GM19463 (cell line): ENCODE measurements at regions not wholly inside any gene's neighbourhood (a gene's known extent, or its start where the extent isn't known, plus 50 kb on each side); places are given as distances from the start of the nearest gene placed in this dataset.

Experiments
- ATAC-seq: cut with Tn5 transposase; IDR thresholded peaks from one replicate; pipeline ENCODE4 v1.9.1; 2021; ENCODE audit warnings: mild to moderate bottlenecking, moderate library complexity; ENCODE audit not compliant: unreplicated experiment

- no peak for ATAC-seq
Measured at GRCh38 chr6:80667006-80667405, 560.5 kb downstream of the BCKDHB start.

DNA sequence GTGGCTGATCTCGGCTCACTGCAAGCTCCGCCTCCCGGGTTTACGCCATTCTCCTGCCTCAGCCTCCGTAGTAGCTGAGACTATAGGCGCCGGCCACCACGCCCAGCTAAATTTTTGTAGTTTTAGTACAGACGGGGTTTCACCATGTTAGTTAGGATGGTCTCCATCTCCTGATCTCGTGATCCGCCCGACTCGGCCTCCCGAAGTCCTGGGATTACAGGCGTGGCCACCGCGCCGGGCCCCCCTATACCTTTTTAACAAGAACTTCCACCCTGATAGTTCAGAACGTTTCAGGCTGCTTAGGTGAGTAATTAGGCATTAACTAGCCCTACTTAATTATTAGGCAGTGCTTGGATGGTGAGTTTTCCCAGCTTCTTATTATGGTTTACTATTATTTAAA lies 552.5 kb downstream of the BCKDHB start:
- no peak for ATAC-seq

GRCh38 chr6:80647156-80647555 lies 540.7 kb downstream of the BCKDHB start:
- ATAC-seq: no peak

DNA sequence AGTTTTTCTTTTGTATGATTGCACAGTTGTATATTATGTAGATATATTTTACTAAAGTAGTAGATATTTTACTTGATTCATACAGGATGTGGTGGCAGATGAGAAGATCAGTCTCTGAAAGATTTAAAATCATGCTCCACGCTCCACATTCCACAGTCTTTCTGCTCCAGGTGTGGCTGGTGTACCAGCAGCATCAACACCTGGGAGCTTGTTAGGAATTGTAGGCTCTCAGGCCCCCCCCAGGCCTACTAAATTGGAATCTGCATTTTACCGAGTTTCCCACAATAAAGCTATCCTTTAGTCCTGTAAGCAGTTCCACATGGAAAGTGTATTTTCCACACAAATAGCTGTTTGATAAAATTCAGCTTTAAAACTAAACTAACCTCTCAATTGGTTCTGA lies 537.4 kb downstream of the BCKDHB start:
- no peak for ATAC-seq

DNA sequence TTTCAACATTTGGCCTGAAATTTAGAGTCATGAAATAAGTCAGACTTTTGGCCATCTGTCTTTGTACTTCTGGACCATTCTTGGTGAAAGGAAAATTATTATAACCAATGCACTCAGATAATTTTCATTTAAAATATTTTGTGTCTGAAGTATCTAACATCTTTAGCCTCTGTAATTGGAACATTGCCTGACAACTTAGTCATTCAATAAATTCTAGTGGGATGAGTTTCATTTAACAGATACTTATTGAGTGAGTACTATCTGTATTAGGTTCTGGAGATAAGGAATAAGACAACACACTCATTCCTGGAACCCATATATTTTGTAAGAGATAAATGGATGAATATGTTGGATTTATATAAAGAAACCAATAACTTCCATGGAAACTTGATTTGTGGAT lies 536.0 kb downstream of the BCKDHB start:
- ATAC-seq: no peak

DNA sequence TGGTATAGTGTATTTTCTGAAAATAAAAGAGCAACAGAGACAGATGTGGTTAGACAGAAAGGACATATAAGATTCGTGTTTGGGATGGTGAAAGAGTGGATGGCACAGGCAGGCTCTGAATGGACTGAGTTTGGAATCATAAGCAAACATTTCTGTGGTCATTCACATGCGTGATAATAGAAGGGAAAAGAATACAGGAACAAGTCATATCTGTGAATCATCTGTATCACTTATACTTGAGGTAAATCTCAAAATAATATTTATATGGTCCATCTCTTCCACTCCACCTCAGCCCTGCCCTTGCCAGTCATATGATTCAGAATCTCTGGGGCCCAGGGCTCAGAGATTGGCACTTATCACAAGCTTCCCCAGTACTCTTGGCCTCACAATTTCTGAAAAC lies 535.1 kb downstream of the BCKDHB start:
- ATAC-seq: no peak

GRCh38 chr6:80640176-80640575 lies 533.7 kb downstream of the BCKDHB start:
- ATAC-seq: no peak

GRCh38 chr6:80639181-80639629 lies 532.7 kb downstream of the BCKDHB start:
- no peak for ATAC-seq

DNA sequence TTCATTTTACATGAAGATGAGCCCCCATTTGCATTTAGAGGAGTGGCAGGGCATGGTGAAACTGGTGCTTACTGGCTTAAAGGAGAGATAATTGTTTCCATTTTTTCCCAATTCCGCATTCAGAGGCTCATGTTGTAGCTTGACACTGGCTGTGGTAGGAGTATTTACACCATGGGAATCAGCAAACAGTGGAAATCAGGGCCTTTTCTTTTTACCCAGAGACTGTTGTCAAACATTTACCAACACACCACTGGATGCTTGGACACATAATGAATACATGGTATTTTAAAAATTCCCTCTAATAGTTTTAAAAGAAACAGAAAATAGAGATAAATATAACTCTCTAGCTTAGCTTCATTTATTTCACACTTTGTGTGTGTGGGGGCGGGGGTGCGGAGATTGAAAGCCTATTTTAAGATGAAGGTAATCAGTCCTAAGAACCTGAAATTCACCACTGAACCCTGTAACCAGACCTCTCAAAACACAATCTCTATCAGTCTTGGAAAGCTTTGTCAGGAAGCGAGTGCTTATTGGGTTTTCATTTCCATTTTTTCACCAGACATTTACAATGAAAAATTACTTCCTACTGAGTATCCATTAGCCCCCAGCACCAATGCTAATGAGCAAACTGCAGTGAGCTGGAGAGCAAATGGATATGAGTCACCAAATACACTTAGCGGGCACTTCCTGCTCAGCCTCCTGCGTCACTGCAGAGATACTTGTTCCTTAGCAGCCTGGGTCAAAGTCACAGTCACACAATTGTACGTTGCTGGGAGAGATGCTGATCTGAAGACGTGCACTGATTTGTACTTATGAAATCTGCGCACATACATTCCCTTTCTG lies 532.0 kb downstream of the BCKDHB start:
- peak; percentile 84 for ATAC-seq

- no peak for ATAC-seq
Measured at GRCh38 chr6:80637312-80637711, 530.8 kb downstream of the BCKDHB start.

DNA sequence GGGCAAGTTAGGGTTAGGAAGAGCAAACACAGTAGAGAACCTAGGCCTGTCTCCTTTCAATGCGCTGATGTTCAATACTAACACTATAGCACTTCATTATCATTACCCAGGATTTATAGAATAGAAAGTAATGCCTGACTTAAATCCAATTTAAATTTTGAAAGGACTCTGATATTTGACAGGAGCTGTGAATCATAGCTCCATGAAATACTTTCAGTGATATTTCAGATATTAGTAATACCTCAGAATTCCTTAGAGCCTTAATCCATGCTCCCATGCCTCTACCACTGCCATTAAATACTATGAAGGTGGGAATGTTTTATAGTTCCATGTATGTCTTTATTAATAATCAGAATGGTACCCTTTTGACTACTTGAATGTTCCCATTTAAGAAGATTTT lies 530.2 kb downstream of the BCKDHB start:
- ATAC-seq: no peak

- no peak for ATAC-seq
Measured at GRCh38 chr6:80633412-80633811, 526.9 kb downstream of the BCKDHB start.

DNA sequence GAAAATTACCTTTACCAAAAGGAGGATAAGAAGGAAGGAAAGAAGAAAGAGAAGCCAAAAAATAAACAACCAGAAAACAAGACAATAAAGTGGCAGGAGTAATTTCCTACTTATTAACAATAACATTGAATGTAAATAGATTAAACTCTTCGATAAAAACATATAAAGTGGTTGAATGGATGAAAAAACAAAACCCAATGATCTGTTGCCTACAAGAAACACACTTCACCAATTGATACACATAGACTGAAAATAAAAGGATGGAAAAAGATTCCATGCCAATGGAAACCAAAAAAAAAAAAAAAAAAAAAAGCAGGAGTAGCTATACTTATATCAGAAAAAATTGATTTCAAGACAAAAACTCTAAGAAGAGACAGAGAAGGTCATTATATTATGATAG lies 518.9 kb downstream of the BCKDHB start:
- no peak for ATAC-seq

DNA sequence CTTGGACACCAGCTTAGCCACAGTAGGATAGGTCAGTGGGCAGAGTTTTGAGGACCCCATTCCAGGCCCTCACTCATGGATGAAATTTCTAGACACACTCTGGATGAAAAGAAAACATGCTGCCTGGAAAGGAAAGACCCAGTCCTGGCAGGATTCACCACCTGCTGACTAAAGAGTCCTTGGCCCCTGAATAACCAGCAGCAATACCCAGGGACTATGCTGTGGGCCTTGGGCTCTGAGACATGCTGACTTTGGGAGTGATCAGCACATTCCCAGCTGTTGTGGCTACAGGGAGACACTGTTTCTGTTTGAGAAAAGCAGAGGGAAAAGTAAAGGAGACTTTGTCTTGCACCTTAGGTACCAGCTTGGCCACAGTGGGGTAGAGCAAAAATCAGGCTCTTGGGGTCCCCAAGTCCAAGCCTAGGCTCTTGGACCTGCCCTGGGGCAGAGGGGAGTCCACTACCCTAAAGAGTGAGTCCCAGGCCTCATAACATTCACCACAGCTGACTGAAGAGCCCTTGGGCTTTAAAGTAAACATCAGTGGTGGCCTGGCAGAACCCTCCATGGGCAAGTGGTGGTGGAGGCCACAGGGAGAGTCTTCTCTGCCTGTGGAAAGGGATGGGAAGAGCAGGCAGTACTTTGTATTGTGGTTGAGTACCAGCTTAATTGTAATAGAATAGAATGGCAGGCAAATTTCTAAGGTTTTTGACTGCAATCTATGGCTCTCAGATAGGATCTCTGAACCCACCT lies 516.8 kb downstream of the BCKDHB start:
- ATAC-seq: no peak

DNA sequence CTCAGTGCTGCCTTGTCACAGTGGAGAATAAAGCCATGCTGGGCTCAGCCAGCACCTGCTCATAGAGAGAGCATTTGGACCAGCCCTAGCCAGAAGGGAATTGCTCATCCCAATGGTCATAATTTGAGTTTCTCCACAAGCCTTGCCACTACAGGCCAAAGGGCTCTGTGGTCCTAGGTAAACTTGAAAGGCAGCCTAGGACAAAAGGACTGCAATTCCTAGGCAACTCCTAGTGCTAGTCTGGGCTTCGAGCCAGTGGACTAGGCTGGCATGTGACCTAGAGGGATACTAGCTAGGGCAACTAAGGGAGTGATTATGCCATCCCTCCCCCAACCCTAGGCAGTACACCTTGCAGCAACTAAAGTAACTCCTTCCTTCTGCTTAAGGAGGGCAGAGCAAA lies 516.2 kb downstream of the BCKDHB start:
- ATAC-seq: no peak

GRCh38 chr6:80618953-80619352 lies 512.5 kb downstream of the BCKDHB start:
- ATAC-seq: no peak

GRCh38 chr6:80610846-80611245 lies 504.4 kb downstream of the BCKDHB start:
- ATAC-seq: no peak

DNA sequence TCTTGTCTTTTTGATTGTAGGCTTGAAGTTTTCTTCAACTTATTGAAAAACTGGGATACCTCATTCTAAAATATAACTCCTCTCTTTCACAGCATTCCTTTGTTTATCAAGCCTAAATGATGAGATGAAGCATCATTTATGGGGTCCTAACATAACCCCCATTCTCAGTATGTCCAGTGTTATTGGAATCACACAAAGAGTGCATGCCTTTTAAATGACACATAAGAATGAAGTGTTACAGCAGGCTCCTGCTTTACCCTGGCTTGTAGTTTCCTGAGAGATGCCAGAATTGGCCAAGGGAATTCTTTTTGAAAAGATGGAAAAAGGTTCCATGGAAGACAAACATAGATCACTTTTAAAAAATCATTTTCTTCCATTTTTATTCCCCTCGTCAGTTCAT lies 502.4 kb downstream of the BCKDHB start:
- ATAC-seq: no peak

GRCh38 chr6:80607811-80608391 lies 501.4 kb downstream of the BCKDHB start:
- no peak for ATAC-seq

DNA sequence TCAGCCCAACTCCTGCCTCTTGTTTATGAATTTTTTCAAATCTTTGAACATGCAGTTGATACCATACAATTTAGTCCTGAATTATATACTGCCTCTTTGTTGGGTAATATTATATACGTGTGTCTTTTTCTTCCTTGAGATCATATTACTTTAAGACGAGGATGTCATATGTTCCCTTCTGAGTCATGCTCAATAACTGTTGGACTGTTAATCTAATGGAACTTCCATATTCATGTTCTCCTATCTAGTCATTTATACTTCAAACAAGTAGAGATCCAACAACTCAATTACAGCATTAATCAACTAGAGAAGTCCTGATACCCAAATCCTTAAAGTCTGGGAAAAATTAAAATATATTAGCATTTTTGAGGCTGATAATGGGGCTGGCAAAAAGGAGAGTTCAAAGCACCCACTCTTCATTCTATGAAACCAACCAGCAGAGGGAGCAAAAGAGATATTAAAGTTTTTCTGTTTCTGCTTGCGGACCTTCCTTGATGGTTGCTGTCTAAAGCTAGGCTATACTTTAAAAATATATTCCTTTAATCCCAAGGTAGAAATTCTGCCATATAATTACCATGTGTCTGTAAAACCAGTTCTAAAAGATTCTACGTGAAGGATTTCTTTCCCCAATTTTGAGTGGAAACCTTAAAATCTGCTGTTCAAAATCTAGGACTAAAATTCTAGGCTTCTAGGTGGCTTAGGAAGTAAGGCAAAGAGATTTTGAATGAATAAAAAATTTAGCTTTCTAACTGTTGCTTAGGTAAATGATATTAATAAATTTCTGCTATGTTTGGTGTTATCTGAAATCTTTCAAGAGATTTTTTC lies 498.9 kb downstream of the BCKDHB start:
- no peak for ATAC-seq

DNA sequence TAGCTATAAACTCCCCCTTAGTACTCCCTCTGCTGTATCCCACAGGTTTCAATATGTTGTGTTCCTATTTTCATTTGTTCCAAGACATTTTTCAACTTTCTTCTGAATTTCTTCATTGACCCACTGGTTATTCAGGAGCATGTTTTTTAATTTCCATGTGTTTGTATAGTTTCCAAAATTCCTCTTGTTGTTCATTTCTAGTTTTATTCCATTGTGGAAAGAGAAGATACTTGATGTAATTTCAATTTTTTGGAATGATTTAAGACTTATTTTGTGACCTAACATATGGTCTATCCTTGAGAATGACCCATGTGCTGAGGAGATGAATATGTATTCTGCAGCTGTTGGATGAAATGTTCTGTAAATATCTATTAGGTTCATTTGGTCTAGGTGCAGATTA lies 497.2 kb downstream of the BCKDHB start:
- no peak for ATAC-seq
